ENCODE measurements at regions not wholly inside any gene's neighbourhood (a gene's known extent, or its start where the extent isn't known, plus 50 kb on each side); places are given as distances from the start of the nearest gene placed in this dataset.
"Not testable (repeated sequence)": the region's sequence is repeated elsewhere in the genome, so short reads cannot be mapped to it uniquely, and the experiment has no call there.

- no peak for DNase-seq
These were observed 568.3 kb downstream of the ANKRD50 start for GRCh38 chr4:124144238-124144654.

DNA sequence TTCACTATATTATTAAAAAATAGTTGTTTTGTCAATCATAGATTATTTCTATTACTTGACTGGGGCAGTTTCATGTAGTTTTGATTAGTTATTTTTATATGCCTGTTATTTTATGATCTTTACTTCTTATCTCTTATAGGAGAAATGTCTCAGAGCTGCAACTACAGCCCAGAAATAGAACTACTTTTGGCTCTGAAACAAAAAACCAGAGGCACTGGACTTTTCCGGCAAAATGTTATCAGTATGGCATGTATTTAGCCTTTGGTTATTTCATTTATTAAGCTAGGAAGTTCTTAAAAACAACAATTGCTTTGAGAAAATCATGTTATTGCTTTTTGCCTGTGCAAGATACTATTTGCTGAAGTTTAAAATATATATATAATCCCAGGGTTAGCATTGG lies 566.5 kb downstream of the ANKRD50 start:
- DNase-seq: no peak

GRCh38 chr4:124151031-124151430 lies 561.5 kb downstream of the ANKRD50 start:
- no peak for DNase-seq

DNA sequence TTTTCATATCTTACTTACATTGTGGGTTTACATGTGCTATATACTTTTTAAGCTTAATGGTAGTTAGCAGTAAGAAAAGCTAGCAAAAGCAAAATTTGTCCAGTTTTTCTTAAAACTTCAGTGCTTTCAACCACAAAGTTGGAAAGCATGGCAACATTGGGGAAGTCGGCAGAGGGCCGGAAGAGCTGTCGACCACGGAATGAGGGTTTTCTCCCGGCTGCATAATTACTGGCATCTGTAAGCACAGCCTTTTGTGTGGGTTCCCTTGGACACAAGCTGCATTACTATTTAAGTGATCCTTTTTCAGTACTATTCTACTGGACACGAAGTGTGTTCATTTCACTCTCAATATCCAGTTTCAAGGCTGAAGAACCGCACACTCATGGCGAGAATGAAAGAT lies 560.4 kb downstream of the ANKRD50 start:
- no peak for DNase-seq

- DNase-seq: no peak
These were observed 557.3 kb downstream of the ANKRD50 start for GRCh38 chr4:124155239-124155638.

GRCh38 chr4:124157396-124158083 lies 555.0 kb downstream of the ANKRD50 start:
- no peak for DNase-seq

GRCh38 chr4:124163401-124163800 lies 549.1 kb downstream of the ANKRD50 start:
- no peak for DNase-seq

DNA sequence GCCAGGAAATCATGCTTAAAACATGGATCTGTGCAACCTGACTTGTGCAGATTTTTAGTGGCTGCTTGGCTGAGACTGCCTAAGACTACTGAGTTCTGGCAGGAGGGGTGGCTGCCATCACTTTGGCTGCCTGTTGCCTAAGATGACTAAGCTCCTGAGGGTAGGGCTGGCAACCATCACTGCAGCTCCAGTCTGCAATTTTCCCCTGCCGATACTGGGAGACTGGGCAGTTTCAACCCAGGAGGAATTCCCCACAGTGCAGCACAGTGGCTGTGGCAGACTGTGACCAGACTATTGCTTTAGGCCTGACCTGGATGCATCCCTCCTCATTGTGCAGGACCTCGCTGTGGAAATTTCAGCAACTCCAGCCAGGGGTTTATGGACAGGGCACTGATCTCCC lies 544.9 kb downstream of the ANKRD50 start:
- DNase-seq: no peak

DNA sequence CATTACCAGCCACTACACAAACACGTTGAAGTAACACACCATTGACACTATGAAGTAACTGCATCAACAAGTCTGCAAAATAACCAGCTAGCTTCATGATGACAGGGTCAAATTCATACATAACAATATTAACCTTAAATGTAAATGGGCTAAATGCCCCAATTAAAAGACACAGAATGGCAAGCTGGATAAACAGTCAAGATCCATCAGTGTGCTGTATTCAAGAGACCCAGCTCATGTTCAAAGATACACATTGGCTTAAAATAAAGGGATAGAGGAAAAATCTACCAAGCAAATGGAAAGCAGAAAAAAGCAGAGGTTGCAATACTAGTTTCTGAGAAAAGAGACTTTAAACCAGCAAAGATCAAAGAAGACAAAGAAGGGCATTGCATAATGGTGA lies 543.0 kb downstream of the ANKRD50 start:
- DNase-seq: not testable (repeated sequence)

DNA sequence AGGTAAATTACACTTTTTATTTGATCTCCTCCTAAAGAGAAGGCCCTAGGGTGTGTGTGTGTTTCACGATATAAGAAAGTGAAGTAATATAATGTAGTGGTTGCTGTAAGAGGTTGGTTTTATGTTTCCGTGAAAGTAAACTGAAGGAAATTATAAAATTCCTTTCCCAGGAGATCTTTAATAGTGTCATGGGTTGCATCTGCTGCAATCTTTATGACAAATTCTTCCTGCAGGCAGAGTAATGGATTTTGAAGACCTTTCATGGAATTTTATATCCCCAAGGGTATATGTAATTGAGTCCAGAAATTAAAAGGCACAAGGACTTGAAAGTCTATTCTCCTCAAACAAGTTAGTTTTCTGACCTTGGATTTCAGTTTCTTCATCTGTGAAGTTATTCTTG lies 538.6 kb downstream of the ANKRD50 start:
- DNase-seq: no peak

GRCh38 chr4:124177647-124178425 lies 534.7 kb downstream of the ANKRD50 start:
- DNase-seq: no peak

- no peak for DNase-seq
These were observed 534.0 kb downstream of the ANKRD50 start for GRCh38 chr4:124178449-124179021.

GRCh38 chr4:124179506-124180186 lies 532.9 kb downstream of the ANKRD50 start:
- no peak for DNase-seq

GRCh38 chr4:124181039-124181438 lies 531.5 kb downstream of the ANKRD50 start:
- no peak for DNase-seq

GRCh38 chr4:124183231-124183630 lies 529.3 kb downstream of the ANKRD50 start:
- no peak for DNase-seq

DNA sequence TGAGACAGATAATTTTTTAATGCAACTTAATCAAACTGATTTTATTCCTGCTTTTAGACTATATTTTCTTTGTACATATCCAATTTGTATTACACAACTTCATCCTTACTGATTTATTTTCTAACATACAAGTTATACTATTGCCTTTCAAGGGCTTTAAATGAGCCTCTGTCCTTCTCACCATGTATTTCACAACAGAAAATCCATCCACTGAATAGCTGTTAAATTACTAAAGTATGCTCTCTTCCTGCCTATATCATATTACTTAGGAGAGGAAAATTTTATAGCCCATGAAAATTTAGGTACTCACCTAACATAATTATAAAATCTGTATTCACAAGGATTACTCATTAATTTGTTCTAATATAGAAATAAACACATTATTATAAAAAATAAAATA lies 528.6 kb downstream of the ANKRD50 start:
- no peak for DNase-seq

GRCh38 chr4:124184792-124185191 lies 527.7 kb downstream of the ANKRD50 start:
- no peak for DNase-seq

DNA sequence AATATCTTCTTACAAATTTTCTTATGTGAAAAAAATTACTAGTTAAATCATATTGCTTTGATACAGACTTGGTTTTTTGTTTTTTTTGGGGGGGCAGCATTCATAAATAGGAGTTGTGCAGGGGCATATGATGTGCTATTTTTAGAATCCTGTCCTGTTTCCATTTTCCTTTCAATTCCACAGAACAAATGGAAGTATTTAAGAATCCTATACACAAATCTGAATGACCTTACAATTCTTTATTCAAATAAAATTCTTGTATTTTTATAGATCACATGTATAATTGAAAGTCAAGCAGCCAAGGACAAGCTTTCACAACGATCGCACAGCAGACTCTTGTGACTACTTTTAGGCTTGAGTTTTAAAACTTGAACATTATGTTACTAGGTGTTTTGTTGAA lies 523.9 kb downstream of the ANKRD50 start:
- no peak for DNase-seq

- no peak for DNase-seq
These were observed 523.0 kb downstream of the ANKRD50 start for GRCh38 chr4:124189545-124189944.

- DNase-seq: no peak
These were observed 521.2 kb downstream of the ANKRD50 start for GRCh38 chr4:124191329-124191728.

GRCh38 chr4:124192544-124192943 lies 520.0 kb downstream of the ANKRD50 start:
- no peak for DNase-seq

DNA sequence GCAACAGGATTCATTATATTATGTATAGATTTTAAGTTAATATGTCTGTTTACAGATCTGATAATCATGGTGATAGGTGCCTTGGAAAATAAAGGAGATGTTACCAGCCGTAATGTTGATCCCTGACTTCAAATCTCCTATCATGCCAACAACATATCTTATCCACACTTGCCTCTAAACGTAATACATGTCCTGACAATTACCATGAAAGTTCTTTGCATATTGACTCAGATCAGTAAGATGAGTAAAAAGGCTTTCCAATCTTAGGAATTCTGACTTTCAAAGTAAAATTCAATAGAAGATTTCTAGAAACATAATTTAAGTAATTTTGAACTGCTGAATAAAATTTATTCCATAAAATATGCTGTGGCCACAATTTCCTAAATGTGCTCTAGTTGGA lies 513.3 kb downstream of the ANKRD50 start:
- DNase-seq: no peak

- DNase-seq: no peak
These were observed 512.8 kb downstream of the ANKRD50 start for GRCh38 chr4:124199755-124200154.

GRCh38 chr4:124201636-124202035 lies 510.9 kb downstream of the ANKRD50 start:
- DNase-seq: no peak
